Esophagus muscularis mucosa (tissue), 4 donors: ENCODE measurements at regions not wholly inside any gene's neighbourhood (a gene's known extent, or its start where the extent isn't known, plus 50 kb on each side); places are given as distances from the start of the nearest gene placed in this dataset.

ENCODE experiments used
- CTCF ChIP-seq, 3 experiments: fragments of 200-600 bp in 2 of 3; fragments of 450-650 bp in 1 of 3; sonication (generic) in 2 of 3; IDR thresholded peaks; one replicate each; pipeline ENCODE4 v1.5.1; 2017 to 2019; ENCODE audit warnings: antibody characterized with exemption in 3 of 3, mild to moderate bottlenecking in 2 of 3, moderate library complexity in 1 of 3
- EP300 ChIP-seq: sonication (generic); formaldehyde crosslinking; IDR thresholded peaks from one replicate; pipeline ENCODE4 v1.6.1; 2017; ENCODE audit warnings: antibody characterized with exemption
- POLR2AphosphoS5 ChIP-seq, 2 donors: sonication (generic); formaldehyde crosslinking; IDR thresholded peaks; one replicate each; pipeline ENCODE4 v1.6.1; 2017; ENCODE audit warnings: antibody characterized with exemption in 2 of 2

GRCh38 chr22:49308300-49308699 lies 519.4 kb downstream of the BRD1 start:
- TF ChIP-seq CTCF (IDR thresholded peaks at IDR 0.05) (no peak), POLR2AphosphoS5 (IDR thresholded peaks at IDR 0.05) (no peak), EP300 (no peak)
